Heart right ventricle (tissue), 16 donors: ENCODE measurements at regions not wholly inside any gene's neighbourhood (a gene's known extent, or its start where the extent isn't known, plus 50 kb on each side); places are given as distances from the start of the nearest gene placed in this dataset.

Experiments used
- ATAC-seq, 8 donors: fragments of 200-7000 bp; cut with Tn5 transposase; one replicate each; pipeline ENCODE4 v1.9.1; 2020; ENCODE audit warnings: mild to moderate bottlenecking in 8 of 8, moderate library complexity in 8 of 8, moderate number of reproducible peaks in 1 of 8
- DNase-seq, 2 donors: peaks; one replicate each; pipeline ENCODE4 v3.0.0-alpha.2; 2020
- H3K27ac ChIP-seq, 10 donors: fragments of 200-600 bp; sonication (generic) in 2 of 10; one replicate each; pipeline versions ENCODE4 v1.5.0 to v1.8.0; 2020 to 2022; ENCODE audit warnings: mild to moderate bottlenecking in 3 of 10
- H3K27me3 ChIP-seq, 7 donors: fragments of 200-600 bp; one replicate each; pipeline ENCODE4 v1.8.0; 2021 to 2022; ENCODE audit warnings: mild to moderate bottlenecking in 2 of 7
- H3K36me3 ChIP-seq, 9 donors: fragments of 200-600 bp; sonication (generic) in 1 of 9; one replicate each; pipeline versions ENCODE4 v1.5.0 to v1.8.0; 2020 to 2022; ENCODE audit warnings: mild to moderate bottlenecking in 2 of 9
- H3K4me1 ChIP-seq, 9 donors: fragments of 200-600 bp; sonication (generic) in 1 of 9; one replicate each; pipeline versions ENCODE4 v1.5.0 to v1.8.0; 2020 to 2022; ENCODE audit warnings: mild to moderate bottlenecking in 4 of 9
- H3K4me3 ChIP-seq, 10 donors: fragments of 200-600 bp; sonication (generic) in 2 of 10; one replicate each; pipeline versions ENCODE4 v1.5.0 to v1.8.0; 2020 to 2022; ENCODE audit warnings: mild to moderate bottlenecking in 7 of 10, moderate library complexity in 2 of 10
- H3K9me3 ChIP-seq, 11 donors: fragments of 200-600 bp in 10 of 11; sonication (generic) in 2 of 11; one replicate each; pipeline versions ENCODE4 v1.5.0 to v1.8.0; 2013 to 2022; ENCODE audit warnings: mild to moderate bottlenecking in 2 of 11, control low read depth in 1 of 11, moderate library complexity in 1 of 11
- CTCF ChIP-seq, 9 donors: fragments of 200-600 bp; sonication (generic) in 2 of 9; IDR thresholded peaks; one replicate each; pipeline versions ENCODE4 v1.5.0 to v1.8.0; 2021 to 2022; ENCODE audit warnings: antibody characterized with exemption in 9 of 9, mild to moderate bottlenecking in 5 of 9, moderate library complexity in 1 of 9
- WGBS, 2 donors: extraction: QIAGEN DNeasy Blood & Tissue Kit; methylation state at CpG; one replicate each; pipeline ENCODE4 v1.1.7; 2013; ENCODE audit warnings: inconsistent platforms in 1 of 2; 5-methylcytosine and 5-hydroxymethylcytosine counted together
- intact Hi-C, 10 donors: fragments of 100-400 bp; cut with DNase I; formaldehyde crosslinking; loops; one replicate each; pipeline versions ENCODE4 v1.11.1 to v1.14.2; 2022
- donor health status: Arrhythmogenic right ventricular cardiomyopathy.
- donor health status: ischemic (EF 13 %, LVEDD 7.1; RV severe dilation, severe dysfunction).
- donor health status: healthy with polysubstance abuse.
- donor health status: DM: no; HTN: yes; CAD: no.
- donor health status: DM: no; HTN: no; CAD: no.
- donor health status: ischemic (EF 25% LVEDD 6.9; RV normal size, moderate dysfunction).
- donor health status: ischemic (EF 25% LVEDD 5.7; RV mildly dilated, moderate dysfunction).
- donor health status: healthy.
- donor health status: DM: yes; HTN: yes; CAD: no.
- donor health status: Ischemic cardiomyopathy.
- donor health status: ischemic (EF 35%, LVEDD 5.7; RV mildly dilated, moderate dysfunction).
- donor health status: nonischemic (EF 11% LVEDD 7.7; RV severe dilation, severe dysfunction).
- donor health status: DM: yes; HTN: yes; CAD: no.
- donor health status: PGD.
- donor health status: ischemic (EF 29% LVEDD 5.4; RV normal size, mild dysfunction).
- donor health status: nonischemic (EF 23%, LVEDD 6.1; RV moderate dilation, normal function).

- Histone ChIP-seq H3K9me3 (peaks cover 0 to 9% (median 0%) of the 10 kb centered on the region in 11 donors), H3K27me3 (peaks cover 0 to 39% (median 6%) of the 10 kb centered on the region in 7 donors), H3K36me3 (no peaks in the 10 kb centered on the region), H3K27ac (no peak overlapping the region), H3K4me1 (no peaks in the 10 kb centered on the region), H3K4me3 (no peak overlapping the region)
- TF ChIP-seq CTCF (IDR thresholded peaks at IDR 0.05): no peak
- ATAC-seq (no peak), DNase-seq (no peak)
- intact Hi-C loops: no loop called here
- 71 to 78% methylated on average over 1 of the region's 1 CpG for WGBS, 2 donors
These were observed 256.5 kb upstream of the CHD6 start for GRCh38 chr20:41874658-41875057.

- H3K36me3 ChIP-seq: no peaks in the 10 kb centered on the region
- intact Hi-C loops: no loop called here
- WGBS, 2 donors: 40 to 43% methylated on average over 4 of the region's 4 CpGs
- no peaks in the 10 kb centered on the region for H3K4me1 ChIP-seq
- no peak for TF ChIP-seq CTCF (IDR thresholded peaks at IDR 0.05)
- H3K27ac ChIP-seq: no peak overlapping the region
- ATAC-seq (no peak), DNase-seq (no peak)
- H3K9me3 ChIP-seq: peaks cover 0 to 26% (median 13%) of the 10 kb centered on the region in 11 donors
- H3K27me3 ChIP-seq: peaks cover 0 to 29% (median 0%) of the 10 kb centered on the region in 7 donors
- H3K4me3 ChIP-seq: no peak overlapping the region
These were observed 254.8 kb upstream of the CHD6 start for GRCh38 chr20:41872930-41873329.

GRCh38 chr20:41870869-41871462 is 252.8 kb upstream of the CHD6 start:
- no peak overlapping the region for H3K4me3 ChIP-seq
- DNase-seq: no peak
- H3K9me3 ChIP-seq: peaks cover 0 to 34% (median 14%) of the 10 kb centered on the region in 11 donors
- no peaks in the 10 kb centered on the region for H3K36me3 ChIP-seq
- H3K27me3 ChIP-seq: peaks cover 0 to 23% (median 0%) of the 10 kb centered on the region in 7 donors
- H3K4me1 ChIP-seq: no peaks in the 10 kb centered on the region
- ATAC-seq: no peak
- no peak for TF ChIP-seq CTCF (IDR thresholded peaks at IDR 0.05)
- 59 to 62% methylated on average over 3 of the region's 3 CpGs for WGBS, 2 donors
- intact Hi-C loops: no loop called here
- H3K27ac ChIP-seq: no peak overlapping the region

GRCh38 chr20:41869261-41869660 is 251.1 kb upstream of the CHD6 start:
- no peak for TF ChIP-seq CTCF (IDR thresholded peaks at IDR 0.05)
- Histone ChIP-seq H3K27me3 (peaks cover 0 to 17% (median 0%) of the 10 kb centered on the region in 7 donors), H3K4me3 (no peak overlapping the region), H3K9me3 (peaks cover 0 to 34% (median 14%) of the 10 kb centered on the region in 11 donors), H3K4me1 (no peaks in the 10 kb centered on the region), H3K36me3 (no peaks in the 10 kb centered on the region), H3K27ac (no peak overlapping the region)
- DNase-seq (no peak), ATAC-seq (no peak)
- intact Hi-C loops: no loop called here
- 60 to 62% methylated on average over 2 of the region's 2 CpGs for WGBS, 2 donors
